C4-2B (cell line): ENCODE measurements at regions not wholly inside any gene's neighbourhood (a gene's known extent, or its start where the extent isn't known, plus 50 kb on each side); places are given as distances from the start of the nearest gene placed in this dataset.

Experiments
- ZFX ChIP-seq: fragments of 450-650 bp; IDR thresholded peaks from 2 replicates; pipeline ENCODE4 v1.6.1; 2017
- TF ChIP-seq, protein P1 (sequence below): fragments of 450-650 bp; conservative IDR thresholded peaks from 2 replicates; pipeline ENCODE4 v1.5.1; 2017; ENCODE audit warnings: mild to moderate bottlenecking

DNA sequence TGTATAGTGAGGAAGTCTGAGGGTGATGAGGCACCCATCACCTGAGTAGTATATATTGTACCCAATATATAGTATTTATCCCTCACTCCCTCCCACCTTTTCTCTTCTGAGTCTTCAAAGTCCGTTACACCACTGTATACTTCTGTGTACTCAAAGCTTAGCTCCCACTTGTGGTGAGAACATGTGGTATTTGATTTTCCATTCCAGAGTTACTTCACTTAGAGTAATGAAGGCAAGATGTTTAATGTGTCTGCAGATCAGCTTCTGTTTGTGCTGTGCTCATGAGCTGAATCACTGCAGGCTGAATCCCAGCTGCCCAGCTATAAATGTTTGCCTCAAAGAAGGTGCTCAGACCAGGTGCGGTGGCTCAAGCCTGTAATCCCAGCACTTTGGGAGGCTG, 139.3 kb upstream of the FOXA2 start:
- TF ChIP-seq, protein P1, sequence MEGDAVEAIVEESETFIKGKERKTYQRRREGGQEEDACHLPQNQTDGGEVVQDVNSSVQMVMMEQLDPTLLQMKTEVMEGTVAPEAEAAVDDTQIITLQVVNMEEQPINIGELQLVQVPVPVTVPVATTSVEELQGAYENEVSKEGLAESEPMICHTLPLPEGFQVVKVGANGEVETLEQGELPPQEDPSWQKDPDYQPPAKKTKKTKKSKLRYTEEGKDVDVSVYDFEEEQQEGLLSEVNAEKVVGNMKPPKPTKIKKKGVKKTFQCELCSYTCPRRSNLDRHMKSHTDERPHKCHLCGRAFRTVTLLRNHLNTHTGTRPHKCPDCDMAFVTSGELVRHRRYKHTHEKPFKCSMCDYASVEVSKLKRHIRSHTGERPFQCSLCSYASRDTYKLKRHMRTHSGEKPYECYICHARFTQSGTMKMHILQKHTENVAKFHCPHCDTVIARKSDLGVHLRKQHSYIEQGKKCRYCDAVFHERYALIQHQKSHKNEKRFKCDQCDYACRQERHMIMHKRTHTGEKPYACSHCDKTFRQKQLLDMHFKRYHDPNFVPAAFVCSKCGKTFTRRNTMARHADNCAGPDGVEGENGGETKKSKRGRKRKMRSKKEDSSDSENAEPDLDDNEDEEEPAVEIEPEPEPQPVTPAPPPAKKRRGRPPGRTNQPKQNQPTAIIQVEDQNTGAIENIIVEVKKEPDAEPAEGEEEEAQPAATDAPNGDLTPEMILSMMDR = no peak
- no peak for TF ChIP-seq ZFX
